Fibroblast of the aortic adventitia (primary cell): ENCODE measurements at regions not wholly inside any gene's neighbourhood (a gene's known extent, or its start where the extent isn't known, plus 50 kb on each side); places are given as distances from the start of the nearest gene placed in this dataset.

Experiments
- DNase-seq: peaks from one replicate; pipeline ENCODE4 v3.0.0-alpha.2; 2010; ENCODE audit warnings: low read depth
- H3K4me3 ChIP-seq: 2 replicates; pipeline ENCODE4 v1.5.1; 2011; ENCODE audit warnings: low read depth, mild to moderate bottlenecking, control low read depth, low read length, moderate library complexity
- TF ChIP-seq, protein P1 (sequence below): IDR thresholded peaks from 2 replicates; pipeline ENCODE4 v1.5.1; 2011; ENCODE audit warnings: mild to moderate bottlenecking, low read length, control low read depth, inconsistent platforms; ENCODE audit not compliant: insufficient read depth

DNA sequence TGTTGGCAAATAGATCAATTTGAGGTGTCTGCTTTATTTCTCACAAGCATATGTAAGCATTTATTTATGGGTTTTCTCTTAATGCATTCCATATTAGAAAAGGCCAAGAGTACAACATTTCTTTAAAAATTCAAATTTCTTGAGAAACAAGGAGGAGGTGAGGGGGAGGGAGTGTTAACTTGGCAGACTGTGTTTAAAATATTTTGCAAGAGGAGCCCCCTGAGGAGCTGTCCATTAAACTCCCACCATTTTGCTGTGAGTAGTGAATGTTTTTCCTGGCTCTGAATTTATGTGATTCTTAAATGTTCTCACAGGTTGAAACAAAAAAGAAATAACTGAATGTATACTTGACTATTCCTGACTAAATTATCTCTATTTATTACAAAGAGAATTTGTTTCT is 363.8 kb downstream of the PTPRC start:
- TF ChIP-seq, protein P1, sequence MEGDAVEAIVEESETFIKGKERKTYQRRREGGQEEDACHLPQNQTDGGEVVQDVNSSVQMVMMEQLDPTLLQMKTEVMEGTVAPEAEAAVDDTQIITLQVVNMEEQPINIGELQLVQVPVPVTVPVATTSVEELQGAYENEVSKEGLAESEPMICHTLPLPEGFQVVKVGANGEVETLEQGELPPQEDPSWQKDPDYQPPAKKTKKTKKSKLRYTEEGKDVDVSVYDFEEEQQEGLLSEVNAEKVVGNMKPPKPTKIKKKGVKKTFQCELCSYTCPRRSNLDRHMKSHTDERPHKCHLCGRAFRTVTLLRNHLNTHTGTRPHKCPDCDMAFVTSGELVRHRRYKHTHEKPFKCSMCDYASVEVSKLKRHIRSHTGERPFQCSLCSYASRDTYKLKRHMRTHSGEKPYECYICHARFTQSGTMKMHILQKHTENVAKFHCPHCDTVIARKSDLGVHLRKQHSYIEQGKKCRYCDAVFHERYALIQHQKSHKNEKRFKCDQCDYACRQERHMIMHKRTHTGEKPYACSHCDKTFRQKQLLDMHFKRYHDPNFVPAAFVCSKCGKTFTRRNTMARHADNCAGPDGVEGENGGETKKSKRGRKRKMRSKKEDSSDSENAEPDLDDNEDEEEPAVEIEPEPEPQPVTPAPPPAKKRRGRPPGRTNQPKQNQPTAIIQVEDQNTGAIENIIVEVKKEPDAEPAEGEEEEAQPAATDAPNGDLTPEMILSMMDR, result no peak
- peak; percentile 21 for DNase-seq
- no peak overlapping the region for H3K4me3 ChIP-seq

GRCh38 chr1:199007423-199007822 is 368.6 kb downstream of the PTPRC start:
- no peak for DNase-seq
- H3K4me3 ChIP-seq, result no peak overlapping the region
- TF ChIP-seq, protein P1, result no peak

GRCh38 chr1:199009447-199009846 is 370.6 kb downstream of the PTPRC start:
- H3K4me3 ChIP-seq, result no peak overlapping the region

DNA sequence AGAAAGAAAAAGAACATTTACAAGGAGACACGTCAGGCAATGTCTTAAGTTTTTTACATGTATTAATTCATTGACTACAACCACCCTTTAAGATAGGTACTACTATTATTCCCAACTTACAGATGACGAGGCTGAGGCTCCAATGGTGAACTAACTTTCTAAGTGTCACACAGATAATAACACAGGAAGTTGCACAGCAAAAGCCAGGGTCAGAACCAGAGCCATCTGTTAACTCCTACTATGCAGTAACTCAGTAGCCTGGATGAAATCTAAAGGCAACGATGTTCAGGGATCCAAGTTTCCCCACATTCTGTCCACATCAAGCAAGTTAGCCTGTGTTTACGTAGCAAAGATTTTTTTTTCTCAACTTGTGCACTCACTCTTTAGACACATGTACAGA is 371.7 kb downstream of the PTPRC start:
- H3K4me3 ChIP-seq, result no peak overlapping the region
- TF ChIP-seq, protein P1, result no peak
- no peak for DNase-seq

More at GRCh38 chr1:199009447-199009846, 370.6 kb downstream of the PTPRC start:
- DNase-seq, result no peak
- TF ChIP-seq, protein P1, result no peak

DNA sequence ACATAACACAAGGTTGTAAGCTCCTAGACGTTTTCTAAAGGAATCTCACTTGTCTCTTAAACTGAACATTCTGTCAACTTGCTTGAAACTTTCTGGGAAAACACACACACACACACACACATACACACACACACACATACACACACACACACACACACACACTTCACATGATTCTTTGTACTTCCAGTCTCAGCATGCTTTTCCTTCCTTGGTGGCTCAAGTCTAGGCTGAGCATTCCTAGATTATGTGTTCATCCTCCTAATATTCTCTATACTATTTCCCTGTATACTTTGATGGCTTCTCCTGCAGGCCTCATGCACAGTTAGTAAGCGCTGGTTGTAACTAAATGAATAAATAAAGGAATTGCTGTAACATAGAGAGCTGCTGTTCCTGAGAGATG is 372.1 kb downstream of the PTPRC start:
- TF ChIP-seq, protein P1, result no peak
- no peak for DNase-seq
- no peak overlapping the region for H3K4me3 ChIP-seq

DNA sequence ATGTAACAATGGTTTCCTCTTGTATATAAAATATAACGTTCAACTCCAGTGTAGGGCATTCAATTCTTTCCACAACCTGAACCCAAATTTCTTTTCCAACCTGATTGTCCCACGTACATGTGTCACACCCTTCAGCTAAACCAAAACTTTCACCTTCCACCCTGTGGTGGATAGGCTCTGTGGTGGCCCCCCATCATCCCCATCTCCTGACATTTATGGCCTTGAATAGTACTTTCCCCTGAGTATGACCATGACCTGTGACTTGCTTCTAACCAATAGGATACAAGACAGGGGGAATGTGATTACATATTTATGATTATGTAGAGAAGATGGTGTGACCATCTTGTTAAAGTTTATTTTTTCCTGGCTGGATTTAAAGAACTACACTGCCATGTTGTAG is 377.0 kb downstream of the PTPRC start:
- TF ChIP-seq, protein P1, result no peak
- DNase-seq, result no peak
- no peak overlapping the region for H3K4me3 ChIP-seq

DNA sequence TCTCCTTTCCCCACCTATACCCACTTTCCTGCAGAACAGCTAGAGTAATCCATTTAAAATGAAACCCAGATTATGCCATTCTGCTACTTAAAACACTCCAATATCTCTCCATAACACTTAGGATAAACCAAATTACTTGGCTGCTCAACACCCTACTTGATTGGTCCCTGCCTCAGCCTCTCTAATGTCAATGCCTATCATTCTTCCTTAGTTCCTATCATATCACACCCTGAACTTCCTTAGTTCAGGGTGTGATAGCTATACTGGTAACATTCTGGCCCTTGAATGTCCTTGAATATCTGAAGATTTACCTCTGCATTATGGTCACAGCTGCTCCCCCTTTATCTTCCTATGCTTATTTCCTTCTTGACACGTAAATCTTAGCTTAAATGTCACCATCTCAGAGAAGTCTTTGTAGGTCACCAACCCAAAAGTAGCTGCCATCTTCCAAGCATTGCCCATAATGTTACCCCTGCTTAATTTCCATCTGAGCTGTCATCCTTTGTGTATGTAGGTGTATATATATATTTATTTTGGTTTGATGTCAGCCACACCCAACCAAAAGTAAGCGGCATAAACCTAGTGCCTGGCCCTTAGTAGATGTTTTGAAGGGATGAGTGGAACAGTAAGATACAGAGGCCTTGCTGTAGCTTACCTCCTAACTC is 379.8 kb downstream of the PTPRC start:
- no peak for DNase-seq
- no peak overlapping the region for H3K4me3 ChIP-seq
- TF ChIP-seq, protein P1, result no peak
